GM19468 (cell line): ENCODE measurements at regions not wholly inside any gene's neighbourhood (a gene's known extent, or its start where the extent isn't known, plus 50 kb on each side); places are given as distances from the start of the nearest gene placed in this dataset.
"Not testable (repeated sequence)": the region's sequence is repeated elsewhere in the genome, so short reads cannot be mapped to it uniquely, and the experiment has no call there.

Experiments
- ATAC-seq: cut with Tn5 transposase; IDR thresholded peaks from one replicate; pipeline ENCODE4 v1.9.1; 2021; ENCODE audit warnings: mild to moderate bottlenecking, moderate library complexity, moderate number of reproducible peaks; ENCODE audit not compliant: unreplicated experiment; ENCODE audit errors: extremely low read depth

GRCh38 chr5:17398866-17399835, 98.9 kb upstream of the TAF11L2 start:
- ATAC-seq = no peak

- no peak for ATAC-seq
Measured at GRCh38 chr5:17399931-17400330, 98.1 kb upstream of the TAF11L2 start.

- ATAC-seq = no peak
Measured at GRCh38 chr5:17400724-17401469, 97.1 kb upstream of the TAF11L2 start.

- ATAC-seq = no peak
Measured at GRCh38 chr5:17401470-17402288, 96.4 kb upstream of the TAF11L2 start.

GRCh38 chr5:17402289-17403121, 95.5 kb upstream of the TAF11L2 start:
- no peak for ATAC-seq

- no peak for ATAC-seq
Measured at GRCh38 chr5:17403695-17404490, 94.1 kb upstream of the TAF11L2 start.

- no peak for ATAC-seq
Measured at GRCh38 chr5:17405976-17406375, 92.1 kb upstream of the TAF11L2 start.

- no peak for ATAC-seq
Measured at GRCh38 chr5:17406423-17406838, 91.6 kb upstream of the TAF11L2 start.

GRCh38 chr5:17411436-17412402, 86.3 kb upstream of the TAF11L2 start:
- no peak for ATAC-seq

- ATAC-seq = no peak
Measured at GRCh38 chr5:17412760-17413671, 85.0 kb upstream of the TAF11L2 start.

GRCh38 chr5:17413691-17414090, 84.3 kb upstream of the TAF11L2 start:
- no peak for ATAC-seq

- no peak for ATAC-seq
Measured at GRCh38 chr5:17415321-17415758, 82.7 kb upstream of the TAF11L2 start.

GRCh38 chr5:17416374-17416773, 81.7 kb upstream of the TAF11L2 start:
- not testable (repeated sequence) for ATAC-seq

- no peak for ATAC-seq
Measured at GRCh38 chr5:17424674-17425073, 73.4 kb upstream of the TAF11L2 start.

GRCh38 chr5:17425385-17426070, 72.5 kb upstream of the TAF11L2 start:
- ATAC-seq = no peak
